NT2/D1 (cell line): ENCODE measurements at regions not wholly inside any gene's neighbourhood (a gene's known extent, or its start where the extent isn't known, plus 50 kb on each side); places are given as distances from the start of the nearest gene placed in this dataset.

ENCODE experiments used
- YY1 ChIP-seq: IDR thresholded peaks from 2 replicates; pipeline ENCODE4 v1.6.1; 2011; ENCODE audit not compliant: insufficient read length, insufficient read depth
- ZNF274 ChIP-seq: IDR thresholded peaks from 2 replicates; pipeline ENCODE4 v1.6.1; 2011; ENCODE audit warnings: mild to moderate bottlenecking, low read depth, low read length

DNA sequence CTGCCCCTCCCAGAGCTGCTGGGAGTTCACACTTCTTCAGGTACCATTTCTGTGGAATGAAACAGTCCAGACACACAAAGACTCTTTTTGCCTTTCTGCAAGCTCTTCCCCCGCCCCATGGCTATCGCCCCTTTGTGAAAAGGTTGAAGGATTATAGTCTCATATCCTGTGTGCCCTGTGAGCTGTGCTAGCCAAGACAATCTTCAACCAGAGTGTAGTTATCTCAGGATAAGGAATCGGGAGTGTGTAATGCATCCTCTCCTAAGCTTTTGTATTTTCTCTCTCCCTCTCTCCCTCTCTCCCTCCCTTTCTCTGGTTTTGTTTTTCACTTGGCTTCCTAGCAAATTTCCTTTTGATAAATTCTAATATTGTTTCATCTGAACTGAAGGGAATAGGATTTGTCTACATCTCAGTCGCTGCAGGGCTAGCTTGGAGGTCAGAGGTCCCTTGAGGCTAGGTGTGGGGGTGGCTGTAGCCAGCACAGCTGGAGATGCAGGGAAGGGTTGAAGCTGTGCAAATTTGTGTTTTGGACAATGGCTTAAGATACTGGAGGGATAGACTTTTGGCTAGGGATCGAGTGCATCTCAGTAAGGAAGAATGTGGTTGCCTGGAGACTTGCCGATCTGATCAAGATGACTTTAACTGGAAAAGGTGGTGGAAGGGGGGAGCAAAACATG is 74.6 kb upstream of the NALF2 start:
- TF ChIP-seq YY1 (no peak), ZNF274 (no peak)
